ENCODE measurements at regions not wholly inside any gene's neighbourhood (a gene's known extent, or its start where the extent isn't known, plus 50 kb on each side); places are given as distances from the start of the nearest gene placed in this dataset.

- no peak for DNase-seq (ENCODE audit: low read depth, low spot score)
Measured at GRCh38 chr14:84694161-84694560, 835.8 kb upstream of the FLRT2 start.

- DNase-seq (ENCODE audit: low read depth, low spot score): no peak
Measured at GRCh38 chr14:84704601-84705000, 825.3 kb upstream of the FLRT2 start.

DNA sequence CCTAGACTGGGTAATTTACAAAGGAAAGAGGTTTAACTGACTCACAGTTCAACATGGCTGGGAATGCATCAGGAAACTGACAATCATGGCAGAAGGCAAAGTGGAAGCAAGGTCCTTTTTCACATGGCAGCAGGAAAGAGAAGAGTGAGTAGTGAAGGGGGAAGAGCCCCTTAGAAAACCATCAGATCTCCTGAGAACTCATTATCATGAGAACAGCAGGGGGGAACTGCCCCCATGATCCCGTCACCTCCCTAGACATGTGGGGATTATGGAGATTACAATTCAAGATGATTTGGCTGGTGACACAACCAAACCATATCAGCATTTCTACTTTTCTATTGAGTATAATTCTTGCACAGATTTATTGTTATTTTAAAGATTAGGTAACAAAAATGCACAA lies 822.1 kb upstream of the FLRT2 start:
- no peak for DNase-seq (ENCODE audit: low read depth, low spot score)

- no peak for DNase-seq (ENCODE audit: low read depth, low spot score)
Measured at GRCh38 chr14:84708865-84709264, 821.1 kb upstream of the FLRT2 start.

DNA sequence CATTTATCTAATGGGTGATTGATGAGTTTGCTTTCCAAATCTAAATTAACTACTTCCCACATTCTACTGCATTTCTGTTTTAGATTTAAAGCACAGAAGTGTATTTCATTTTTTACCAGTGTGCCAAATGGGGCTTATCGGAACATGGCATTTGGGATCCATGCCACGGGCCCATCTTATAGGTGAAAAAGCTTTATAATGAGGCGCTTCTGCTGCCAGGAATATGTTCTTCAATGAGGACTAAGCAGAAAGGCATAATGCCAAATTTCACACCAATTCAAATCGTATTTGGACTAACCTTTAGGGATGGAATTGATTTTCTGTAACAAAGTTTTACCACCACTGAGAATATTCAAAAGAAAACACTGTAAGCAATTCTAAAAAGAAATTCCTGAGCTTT lies 803.5 kb upstream of the FLRT2 start:
- no peak for DNase-seq (ENCODE audit: low read depth, low spot score)

GRCh38 chr14:84749191-84749955 lies 780.6 kb upstream of the FLRT2 start:
- no peak for DNase-seq (ENCODE audit: low read depth, low spot score)

GRCh38 chr14:84750284-84750683 lies 779.7 kb upstream of the FLRT2 start:
- no peak for DNase-seq (ENCODE audit: low read depth, low spot score)

DNA sequence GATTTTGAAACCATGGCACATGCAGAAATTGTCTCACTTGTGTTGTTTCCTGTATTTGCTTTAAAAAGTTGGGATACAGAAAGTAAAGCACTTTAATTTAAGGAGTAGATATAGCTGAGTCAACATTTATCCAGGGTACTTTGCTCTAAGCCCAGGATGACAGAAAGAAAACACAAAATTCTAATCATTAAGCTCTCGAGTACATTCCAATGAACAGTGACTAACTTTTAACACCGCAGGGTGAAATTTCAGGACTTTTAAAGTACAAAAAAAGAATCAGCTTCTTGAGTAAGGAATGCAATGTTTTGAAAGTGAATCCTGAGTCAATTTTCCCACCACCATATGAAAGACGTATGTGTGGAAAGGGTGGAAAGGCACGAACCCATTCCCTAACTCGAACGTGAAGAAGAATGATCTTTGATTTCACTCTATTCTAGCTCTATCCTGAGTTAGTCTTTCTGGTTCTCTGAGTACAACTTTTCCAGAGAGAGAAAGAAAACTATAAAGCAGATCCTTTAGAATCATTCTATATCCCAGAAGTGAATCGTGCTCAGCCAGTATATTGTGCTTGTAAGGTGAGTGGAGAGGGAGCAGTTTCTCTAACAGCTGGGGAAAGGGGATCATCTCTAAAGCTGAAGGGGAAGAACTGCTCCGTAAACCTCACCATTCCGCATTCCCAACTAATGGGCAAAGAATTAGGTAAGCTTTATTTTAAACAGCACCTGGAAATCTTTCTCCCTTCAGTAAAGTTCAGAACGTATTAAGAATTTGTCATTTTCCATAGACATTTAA lies 779.0 kb upstream of the FLRT2 start:
- DNase-seq (ENCODE audit: low read depth, low spot score): no peak

GRCh38 chr14:84751745-84752144 lies 778.2 kb upstream of the FLRT2 start:
- DNase-seq (ENCODE audit: low read depth, low spot score): no peak

GRCh38 chr14:84760489-84761126 lies 769.3 kb upstream of the FLRT2 start:
- DNase-seq (ENCODE audit: low read depth, low spot score): no peak

GRCh38 chr14:84767434-84767833 lies 762.5 kb upstream of the FLRT2 start:
- DNase-seq (ENCODE audit: low read depth, low spot score): no peak

GRCh38 chr14:84770030-84770429 lies 759.9 kb upstream of the FLRT2 start:
- no peak for DNase-seq (ENCODE audit: low read depth, low spot score)

DNA sequence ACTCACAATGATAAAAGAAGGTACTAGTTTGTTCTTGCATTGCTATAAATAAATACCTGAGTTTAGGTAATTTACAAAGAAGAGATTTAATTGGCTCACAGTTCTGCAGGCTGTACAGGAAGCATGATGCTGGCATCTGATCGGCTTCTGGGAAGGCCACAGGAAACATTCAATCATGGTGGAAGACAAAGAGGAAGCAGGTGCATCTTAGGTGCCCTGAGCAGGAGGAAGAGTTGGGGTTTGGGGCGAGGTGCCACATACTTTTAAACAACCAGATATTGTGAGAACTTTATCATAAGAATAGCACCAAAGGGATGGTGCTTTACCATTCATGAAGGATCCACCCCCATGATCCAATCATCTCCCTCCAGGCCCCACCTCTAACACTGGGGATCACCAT lies 752.6 kb upstream of the FLRT2 start:
- DNase-seq (ENCODE audit: low read depth, low spot score): no peak

DNA sequence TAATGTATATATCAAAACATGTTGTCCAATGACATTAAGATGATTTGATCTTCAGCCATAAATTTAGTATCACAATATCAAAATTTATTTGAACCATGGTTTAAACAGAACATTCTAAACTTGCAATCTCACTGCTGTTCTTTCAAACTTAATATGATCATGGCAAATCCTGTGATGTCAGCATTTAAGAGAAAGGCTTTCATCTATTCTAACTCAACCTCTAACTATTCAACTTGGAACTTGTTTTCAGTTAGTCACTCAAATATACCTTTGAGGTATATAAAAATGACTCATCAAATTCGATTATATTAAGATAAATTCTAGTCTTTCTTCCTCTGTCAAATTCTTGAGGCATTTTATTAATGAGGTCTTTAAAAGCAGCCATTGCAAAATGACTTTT lies 747.0 kb upstream of the FLRT2 start:
- DNase-seq (ENCODE audit: low read depth, low spot score): no peak

- DNase-seq (ENCODE audit: low read depth, low spot score): no peak
Measured at GRCh38 chr14:84783511-84783910, 746.4 kb upstream of the FLRT2 start.

GRCh38 chr14:84785996-84786395 lies 743.9 kb upstream of the FLRT2 start:
- DNase-seq (ENCODE audit: low read depth, low spot score): no peak

GRCh38 chr14:84789012-84789411 lies 740.9 kb upstream of the FLRT2 start:
- DNase-seq (ENCODE audit: low read depth, low spot score): no peak

- DNase-seq (ENCODE audit: low read depth, low spot score): no peak
Measured at GRCh38 chr14:84792722-84793410, 737.1 kb upstream of the FLRT2 start.

DNA sequence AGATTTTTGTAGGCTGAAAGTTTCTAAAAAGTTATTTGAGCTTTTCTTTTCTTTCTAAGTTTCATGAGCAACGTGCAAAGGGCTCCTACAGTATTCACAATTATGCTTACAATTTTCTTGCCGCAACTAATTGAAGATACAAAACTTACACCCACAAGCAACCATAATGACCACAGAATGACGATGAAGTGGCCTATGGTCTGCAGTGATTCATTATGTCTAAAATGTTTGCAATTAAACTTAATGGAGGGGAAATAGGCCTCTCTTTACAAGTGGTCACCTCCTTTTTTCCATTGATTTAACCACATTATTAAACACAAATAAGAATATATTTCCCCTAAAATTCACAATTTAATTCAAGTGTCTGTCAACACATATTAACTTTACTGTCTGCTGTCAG lies 732.6 kb upstream of the FLRT2 start:
- DNase-seq (ENCODE audit: low read depth, low spot score): no peak

DNA sequence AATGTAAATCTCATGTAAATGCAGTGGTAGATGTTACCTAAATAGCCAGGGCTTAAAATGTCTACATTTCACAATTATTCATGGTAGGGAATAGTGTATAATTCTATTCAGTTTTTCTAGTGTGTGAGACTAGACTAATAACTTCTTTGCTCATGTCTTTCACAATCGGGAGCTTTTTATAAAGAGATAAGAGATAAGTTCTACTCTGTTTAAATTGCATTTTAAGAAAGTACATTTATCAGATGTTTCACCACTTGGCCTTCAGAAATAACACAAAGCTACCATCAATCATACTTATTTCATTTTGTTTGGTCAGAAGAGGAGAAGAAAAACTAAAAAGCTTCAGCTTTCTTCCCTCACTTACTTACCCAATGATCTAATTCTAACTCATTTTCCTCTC lies 725.5 kb upstream of the FLRT2 start:
- no peak for DNase-seq (ENCODE audit: low read depth, low spot score)

DNA sequence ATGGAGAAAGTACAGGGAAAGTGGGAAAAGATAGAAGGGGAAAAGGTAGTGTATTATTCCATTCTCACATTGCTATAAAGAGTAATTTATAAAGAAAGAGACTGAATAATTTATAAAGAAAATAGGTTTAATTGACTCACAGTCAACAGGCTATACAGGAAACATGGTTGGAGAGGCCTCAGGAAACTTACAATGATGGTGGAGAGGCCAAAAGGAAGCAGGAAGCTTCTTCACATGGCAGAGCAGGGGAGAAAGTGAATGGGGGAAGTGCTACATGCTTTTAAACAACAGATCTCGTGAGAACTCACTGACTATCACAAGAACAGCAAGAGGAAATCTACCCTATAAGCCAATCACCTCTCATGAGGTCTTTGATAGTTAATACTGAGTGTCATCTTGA lies 725.0 kb upstream of the FLRT2 start:
- DNase-seq (ENCODE audit: low read depth, low spot score): no peak

DNA sequence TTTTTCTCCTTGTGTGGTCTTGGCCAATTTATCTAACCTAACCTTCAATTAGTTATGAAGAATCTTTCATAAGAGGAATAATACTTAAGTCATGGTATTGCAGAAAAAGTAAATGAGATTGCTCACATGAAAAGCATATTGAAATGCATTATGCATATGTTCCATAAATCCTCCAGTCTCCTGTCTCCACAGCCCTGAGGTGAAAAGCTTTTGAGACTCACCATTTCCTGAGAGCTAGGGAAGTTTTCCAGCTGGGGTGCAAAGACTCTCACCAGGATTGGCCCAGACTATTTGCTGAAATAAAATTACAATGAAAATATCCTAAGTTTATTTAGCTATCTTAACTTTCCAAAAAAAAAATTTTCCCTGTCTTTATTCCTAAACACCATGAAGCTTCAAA lies 723.8 kb upstream of the FLRT2 start:
- no peak for DNase-seq (ENCODE audit: low read depth, low spot score)
